A673 (cell line): ENCODE measurements at regions not wholly inside any gene's neighbourhood (a gene's known extent, or its start where the extent isn't known, plus 50 kb on each side); places are given as distances from the start of the nearest gene placed in this dataset.
"Not testable (repeated sequence)": the region's sequence is repeated elsewhere in the genome, so short reads cannot be mapped to it uniquely, and the experiment has no call there.

Source experiments
- CTCF ChIP-seq: fragments of 300-800, 200-600 bp; sonication (generic); conservative IDR thresholded peaks from 2 replicates; pipeline ENCODE4 v1.5.1; 2017; ENCODE audit warnings: low read depth, mild to moderate bottlenecking, antibody characterized with exemption, low read length, moderate library complexity, mixed read lengths
- EZH2 ChIP-seq: fragments of 200-600 bp; sonication (generic); IDR thresholded peaks from 2 replicates; pipeline ENCODE4 v1.6.1; 2017; ENCODE audit warnings: borderline replicate concordance, low read depth, mild to moderate bottlenecking, mixed read lengths, antibody characterized with exemption, low read length; ENCODE audit not compliant: poor library complexity, severe bottlenecking

- TF ChIP-seq CTCF, EZH2: not testable (repeated sequence)
Observed at GRCh38 chr10:38248113-38248512, 154.0 kb downstream of the ZNF37A start.
